KBM-7 (cell line): ENCODE measurements at regions not wholly inside any gene's neighbourhood (a gene's known extent, or its start where the extent isn't known, plus 50 kb on each side); places are given as distances from the start of the nearest gene placed in this dataset.
"Not testable (repeated sequence)": the region's sequence is repeated elsewhere in the genome, so short reads cannot be mapped to it uniquely, and the experiment has no call there.

ENCODE experiments used
- DNase-seq: peaks from one replicate; pipeline ENCODE4 v3.0.0-alpha.2; 2015
- in situ Hi-C: fragments of 300-500 bp; cut with MboI; formaldehyde crosslinking; loops from 2 replicates; pipeline ENCODE4 v1.14.3; 2020; ENCODE audit warnings: low sequenced_read_pairs, low pct_unique_long_range_greater_than_20kb, mixed read lengths

GRCh38 chr12:33966219-33966618, 56.1 kb upstream of the ALG10 start:
- in situ Hi-C loops, DNase-seq: not testable (repeated sequence)

DNA sequence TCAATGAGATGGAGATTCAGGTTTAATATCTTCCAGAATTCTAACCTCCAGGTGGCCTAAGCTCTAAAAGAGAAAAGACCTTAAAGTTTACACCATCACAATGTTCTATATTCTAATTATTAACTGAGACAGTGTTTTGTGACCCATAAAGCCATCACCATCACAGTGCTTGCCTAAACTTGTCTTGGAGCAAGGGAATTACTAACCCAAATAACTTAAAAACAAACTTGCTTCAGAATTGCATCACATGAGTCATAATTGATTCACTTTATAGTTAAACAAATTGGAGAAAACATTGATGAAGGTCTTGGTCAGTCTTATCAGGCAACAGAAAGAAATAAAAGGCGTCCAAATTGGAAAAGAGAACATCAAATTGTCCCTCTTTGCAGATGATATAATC, 54.5 kb upstream of the ALG10 start:
- DNase-seq = no peak
- in situ Hi-C loops = no loop called here
